ENCODE measurements at regions not wholly inside any gene's neighbourhood (a gene's known extent, or its start where the extent isn't known, plus 50 kb on each side); places are given as distances from the start of the nearest gene placed in this dataset.
"Not testable (repeated sequence)": the region's sequence is repeated elsewhere in the genome, so short reads cannot be mapped to it uniquely, and the experiment has no call there.

DNA sequence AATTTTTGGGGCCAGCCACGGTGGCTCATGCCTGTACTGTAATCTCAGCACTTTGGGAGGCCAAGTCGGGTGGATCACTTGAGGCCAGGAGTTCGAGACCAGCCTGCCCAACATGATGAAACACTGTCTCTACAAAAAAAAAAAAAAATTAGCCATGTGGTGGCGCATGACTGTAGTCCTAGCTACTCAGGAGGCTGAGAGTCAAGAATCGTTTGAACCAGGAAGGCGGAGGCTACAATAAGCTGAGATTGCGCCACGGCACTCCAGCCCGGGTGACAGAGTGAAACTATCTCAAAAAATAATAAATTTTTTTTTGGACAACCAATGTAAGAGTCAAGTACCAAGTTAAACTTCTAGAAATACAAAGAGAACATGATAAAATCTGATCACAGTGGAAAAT, 164.6 kb downstream of the AVL9 start:
- Histone ChIP-seq H3K4me1 (ENCODE audit: control insufficient read depth, insufficient read depth, low read length) (no peaks in the 10 kb centered on the region), H3K27me3 (ENCODE audit: control insufficient read depth, insufficient read depth, low read length) (no peaks in the 10 kb centered on the region), H3K9me3 (ENCODE audit: control insufficient read depth, insufficient read depth, low read length) (no peaks in the 10 kb centered on the region), H3K9ac (ENCODE audit: low read depth, low read length) (no peak overlapping the region), H3K36me3 (ENCODE audit: control insufficient read depth, insufficient read depth, low read length) (no peaks in the 10 kb centered on the region), H3K4me3 (ENCODE audit: low read depth, low read length) (no peak overlapping the region)

DNA sequence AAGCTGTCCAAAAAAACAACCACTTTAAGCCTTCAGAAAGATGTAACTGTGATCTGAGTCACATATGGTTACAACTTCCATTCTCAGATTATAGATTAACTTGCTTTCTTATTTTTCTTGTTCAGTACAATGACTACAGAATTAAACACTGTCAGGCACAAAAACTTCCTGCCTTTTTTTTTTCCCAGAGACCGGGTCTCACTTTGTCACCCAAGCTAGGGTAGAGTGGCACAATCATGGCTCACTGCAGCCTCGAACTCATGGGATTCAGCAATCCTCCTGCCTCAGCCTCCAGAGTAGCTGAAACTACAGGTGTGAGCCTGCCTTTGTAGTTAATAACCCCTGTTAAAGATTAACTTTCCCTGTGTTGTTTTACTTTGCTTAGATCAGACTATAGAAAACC, 163.2 kb downstream of the AVL9 start:
- H3K4me1 ChIP-seq (ENCODE audit: control insufficient read depth, insufficient read depth, low read length) = no peaks in the 10 kb centered on the region
- no peaks in the 10 kb centered on the region for H3K27me3 ChIP-seq (ENCODE audit: control insufficient read depth, insufficient read depth, low read length)
- H3K4me3 ChIP-seq (ENCODE audit: low read depth, low read length) = no peak overlapping the region
- no peaks in the 10 kb centered on the region for H3K9me3 ChIP-seq (ENCODE audit: control insufficient read depth, insufficient read depth, low read length)
- no peak overlapping the region for H3K9ac ChIP-seq (ENCODE audit: low read depth, low read length)
- H3K36me3 ChIP-seq (ENCODE audit: control insufficient read depth, insufficient read depth, low read length) = no peaks in the 10 kb centered on the region

DNA sequence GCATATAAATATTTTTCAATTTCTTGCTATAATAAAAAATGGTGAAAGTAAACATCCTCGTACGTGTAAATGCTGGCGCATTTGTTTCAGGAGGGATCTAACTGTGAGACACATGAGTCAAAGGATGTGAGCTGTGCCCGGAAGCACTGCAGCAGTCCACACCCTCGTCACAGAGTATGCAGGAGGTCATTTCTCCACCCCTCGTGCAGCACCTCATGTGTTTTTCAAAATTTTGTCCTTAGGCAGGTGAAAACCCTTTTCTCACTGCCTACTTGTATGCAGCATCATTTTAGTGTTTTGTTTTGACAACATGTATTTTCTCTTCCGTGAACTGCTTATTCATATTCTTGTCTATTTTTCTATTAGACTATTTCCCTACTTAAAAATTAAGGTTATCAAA, 162.7 kb downstream of the AVL9 start:
- Histone ChIP-seq H3K9ac (ENCODE audit: low read depth, low read length) (no peak overlapping the region), H3K27me3 (ENCODE audit: control insufficient read depth, insufficient read depth, low read length) (no peaks in the 10 kb centered on the region), H3K4me1 (ENCODE audit: control insufficient read depth, insufficient read depth, low read length) (no peaks in the 10 kb centered on the region), H3K36me3 (ENCODE audit: control insufficient read depth, insufficient read depth, low read length) (no peaks in the 10 kb centered on the region), H3K4me3 (ENCODE audit: low read depth, low read length) (no peak overlapping the region), H3K9me3 (ENCODE audit: control insufficient read depth, insufficient read depth, low read length) (no peaks in the 10 kb centered on the region)

DNA sequence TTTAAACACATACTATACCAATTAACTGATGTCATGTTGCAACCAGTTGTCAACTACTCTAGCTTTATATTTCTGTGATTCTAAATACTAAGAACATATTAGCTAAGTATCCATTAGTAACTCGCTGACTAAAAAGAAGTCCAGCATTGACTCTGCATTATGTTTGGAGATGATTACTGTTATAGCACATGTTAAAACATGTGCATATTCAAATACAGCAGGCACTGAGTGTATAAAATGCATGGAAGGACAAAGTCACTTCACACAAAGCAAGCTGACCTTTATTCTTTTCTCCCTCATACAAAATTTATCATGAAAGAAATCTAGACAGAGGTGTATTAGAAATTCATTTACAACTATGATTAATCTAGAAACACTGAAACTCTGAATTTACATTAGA, 159.3 kb downstream of the AVL9 start:
- not testable (repeated sequence) for H3K36me3 ChIP-seq (ENCODE audit: control insufficient read depth, insufficient read depth, low read length); H3K9ac ChIP-seq (ENCODE audit: low read depth, low read length); H3K4me3 ChIP-seq (ENCODE audit: low read depth, low read length); H3K4me1 ChIP-seq (ENCODE audit: control insufficient read depth, insufficient read depth, low read length); H3K27me3 ChIP-seq (ENCODE audit: control insufficient read depth, insufficient read depth, low read length); H3K9me3 ChIP-seq (ENCODE audit: control insufficient read depth, insufficient read depth, low read length)

DNA sequence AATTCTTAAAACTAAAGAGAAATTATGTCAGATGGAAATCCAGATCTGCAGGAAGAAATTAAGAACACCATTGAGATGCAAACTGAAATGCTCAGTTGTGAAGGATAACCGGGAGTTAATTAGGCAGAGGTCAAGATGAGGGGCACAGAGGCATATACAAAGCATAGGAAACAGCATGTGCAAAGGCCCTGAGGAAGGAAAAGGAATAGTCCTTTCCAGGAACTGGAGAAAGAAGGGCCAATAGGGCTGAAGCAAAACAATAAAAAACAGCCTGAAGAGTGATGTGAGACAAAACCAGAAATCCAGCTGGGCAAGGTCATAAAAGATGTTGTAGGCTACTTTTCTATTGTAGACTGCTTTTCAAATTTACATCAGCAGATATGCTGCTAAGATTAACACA, 155.1 kb downstream of the AVL9 start:
- H3K36me3 ChIP-seq (ENCODE audit: control insufficient read depth, insufficient read depth, low read length); H3K9me3 ChIP-seq (ENCODE audit: control insufficient read depth, insufficient read depth, low read length); H3K27me3 ChIP-seq (ENCODE audit: control insufficient read depth, insufficient read depth, low read length); H3K4me3 ChIP-seq (ENCODE audit: low read depth, low read length); H3K9ac ChIP-seq (ENCODE audit: low read depth, low read length); H3K4me1 ChIP-seq (ENCODE audit: control insufficient read depth, insufficient read depth, low read length): not testable (repeated sequence)

DNA sequence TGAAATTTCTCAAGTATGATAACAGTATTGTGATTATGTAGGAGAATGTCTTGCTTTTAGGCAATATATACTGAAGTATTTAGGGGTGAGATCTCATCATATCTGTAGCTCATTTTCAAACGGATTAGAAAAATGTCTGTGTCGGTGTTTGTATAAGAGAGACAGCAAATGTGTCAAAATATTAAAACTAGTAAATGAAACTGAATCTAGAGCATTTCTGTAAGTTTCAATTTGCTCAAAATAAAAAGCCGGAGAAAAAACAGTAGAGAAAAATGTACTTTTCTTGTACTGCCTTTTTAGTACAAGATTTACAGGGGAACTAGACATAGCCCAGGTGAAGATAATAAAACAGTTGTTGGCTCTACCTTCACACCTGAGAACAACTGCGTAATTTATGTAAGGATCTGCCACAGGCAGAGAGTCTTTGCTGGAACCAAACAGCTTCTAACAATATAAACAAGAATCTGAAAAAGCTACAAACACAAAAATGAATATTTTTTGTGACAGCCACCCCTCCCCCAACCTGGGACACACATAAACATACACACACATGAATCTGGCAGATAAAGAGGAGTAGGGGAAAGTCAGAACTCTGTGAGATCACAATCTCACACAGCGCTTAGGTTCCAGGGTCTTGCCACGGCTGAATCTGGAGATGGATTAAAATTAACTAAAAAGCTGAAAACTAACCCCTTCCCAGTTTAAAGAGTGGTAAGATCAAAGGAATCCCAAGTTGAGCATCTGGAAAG, 153.3 kb downstream of the AVL9 start:
- no peaks in the 10 kb centered on the region for H3K36me3 ChIP-seq (ENCODE audit: control insufficient read depth, insufficient read depth, low read length)
- no peaks in the 10 kb centered on the region for H3K27me3 ChIP-seq (ENCODE audit: control insufficient read depth, insufficient read depth, low read length)
- no peaks in the 10 kb centered on the region for H3K9me3 ChIP-seq (ENCODE audit: control insufficient read depth, insufficient read depth, low read length)
- no peak overlapping the region for H3K9ac ChIP-seq (ENCODE audit: low read depth, low read length)
- no peak overlapping the region for H3K4me3 ChIP-seq (ENCODE audit: low read depth, low read length)
- peaks cover 3% of the 10 kb centered on the region for H3K4me1 ChIP-seq (ENCODE audit: control insufficient read depth, insufficient read depth, low read length)

DNA sequence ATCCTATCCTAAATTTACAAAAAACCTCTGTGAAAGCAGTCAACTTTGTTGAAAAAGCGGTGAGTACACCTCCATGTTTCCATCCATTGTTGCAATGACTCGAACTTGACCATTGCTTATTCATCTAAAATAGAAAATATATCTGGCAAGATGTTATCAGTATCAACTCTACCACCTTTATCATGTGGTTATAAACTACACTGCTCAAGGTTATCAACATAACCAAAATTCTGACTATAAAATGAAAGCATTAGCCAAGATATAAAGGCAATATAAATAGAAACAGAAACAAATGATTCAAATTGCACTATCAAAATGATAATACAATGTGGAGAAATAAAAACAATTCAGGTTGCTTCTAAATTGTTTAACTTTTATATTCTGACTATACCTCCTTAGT, 150.0 kb downstream of the AVL9 start:
- H3K9ac ChIP-seq (ENCODE audit: low read depth, low read length); H3K36me3 ChIP-seq (ENCODE audit: control insufficient read depth, insufficient read depth, low read length); H3K4me3 ChIP-seq (ENCODE audit: low read depth, low read length); H3K9me3 ChIP-seq (ENCODE audit: control insufficient read depth, insufficient read depth, low read length); H3K27me3 ChIP-seq (ENCODE audit: control insufficient read depth, insufficient read depth, low read length); H3K4me1 ChIP-seq (ENCODE audit: control insufficient read depth, insufficient read depth, low read length): not testable (repeated sequence)

DNA sequence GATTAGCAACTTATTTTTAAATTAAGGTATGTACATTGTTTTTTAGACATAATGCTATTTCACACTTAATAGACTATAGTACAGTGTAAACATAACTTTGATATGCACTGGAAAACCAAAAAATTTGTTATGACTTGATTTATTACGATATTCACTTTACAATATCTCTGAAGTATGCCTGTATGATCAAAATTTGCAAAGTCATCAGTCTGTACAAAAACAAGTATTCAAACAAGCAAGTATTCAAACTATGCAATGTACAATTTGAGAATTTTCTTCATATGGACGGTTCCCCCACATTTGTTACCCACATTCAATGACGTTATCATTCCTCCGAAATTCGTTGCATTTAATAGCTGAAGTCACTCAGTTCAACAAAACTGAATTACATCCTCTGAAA, 147.9 kb downstream of the AVL9 start:
- H3K9me3 ChIP-seq (ENCODE audit: control insufficient read depth, insufficient read depth, low read length) = no peaks in the 10 kb centered on the region
- H3K27me3 ChIP-seq (ENCODE audit: control insufficient read depth, insufficient read depth, low read length) = no peaks in the 10 kb centered on the region
- no peak overlapping the region for H3K9ac ChIP-seq (ENCODE audit: low read depth, low read length)
- no peak overlapping the region for H3K4me3 ChIP-seq (ENCODE audit: low read depth, low read length)
- no peaks in the 10 kb centered on the region for H3K4me1 ChIP-seq (ENCODE audit: control insufficient read depth, insufficient read depth, low read length)
- H3K36me3 ChIP-seq (ENCODE audit: control insufficient read depth, insufficient read depth, low read length) = no peaks in the 10 kb centered on the region

DNA sequence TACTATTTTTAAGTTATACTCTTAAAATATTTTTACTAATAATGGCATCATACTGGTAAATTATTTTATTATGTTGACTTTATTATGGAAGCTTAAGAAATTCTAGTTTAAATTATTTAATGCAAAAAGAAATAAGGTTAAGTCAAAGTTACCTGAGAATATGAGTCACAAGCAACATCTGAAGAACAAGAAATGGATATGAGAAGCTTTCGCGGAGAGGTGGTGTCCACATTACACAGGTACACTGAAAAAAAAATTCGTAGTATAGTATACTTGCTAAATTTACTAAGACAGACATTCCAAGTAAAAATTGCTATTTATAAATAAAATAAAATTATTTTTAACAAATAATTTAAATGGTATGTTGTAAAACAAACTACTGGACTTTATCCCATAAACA, 143.8 kb downstream of the AVL9 start:
- no peaks in the 10 kb centered on the region for H3K9me3 ChIP-seq (ENCODE audit: control insufficient read depth, insufficient read depth, low read length)
- H3K4me3 ChIP-seq (ENCODE audit: low read depth, low read length) = no peak overlapping the region
- H3K36me3 ChIP-seq (ENCODE audit: control insufficient read depth, insufficient read depth, low read length) = no peaks in the 10 kb centered on the region
- no peak overlapping the region for H3K9ac ChIP-seq (ENCODE audit: low read depth, low read length)
- no peaks in the 10 kb centered on the region for H3K4me1 ChIP-seq (ENCODE audit: control insufficient read depth, insufficient read depth, low read length)
- H3K27me3 ChIP-seq (ENCODE audit: control insufficient read depth, insufficient read depth, low read length) = no peaks in the 10 kb centered on the region

DNA sequence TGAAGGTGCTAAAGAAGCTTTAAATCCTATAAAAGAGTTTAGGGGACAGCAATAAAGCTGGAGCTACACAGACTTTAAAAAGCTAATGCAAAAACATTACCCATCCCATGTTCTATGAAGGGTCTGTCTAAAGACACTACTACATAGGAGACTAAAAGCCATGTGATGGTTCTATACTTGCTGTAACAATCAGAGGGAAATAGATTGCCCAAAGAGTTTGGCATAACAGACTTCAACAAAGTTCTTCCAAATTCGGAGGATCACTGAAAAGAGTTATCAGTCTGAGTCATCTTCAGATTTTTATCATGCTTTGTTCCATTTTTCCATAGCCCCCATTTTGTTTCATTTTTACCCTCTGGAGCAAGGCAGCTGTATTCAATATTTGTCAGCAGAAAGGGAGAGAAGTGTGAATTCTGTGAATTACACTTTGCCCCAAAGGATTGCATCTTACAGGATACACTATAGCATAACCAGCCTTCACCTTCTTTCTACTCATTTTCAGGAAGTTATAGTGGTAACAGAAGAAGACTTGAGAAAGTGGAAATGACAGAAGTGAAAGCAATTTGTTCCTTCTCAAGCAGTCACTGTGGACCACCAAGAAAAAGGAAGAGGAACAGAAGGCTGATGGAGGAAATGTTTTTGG, 143.3 kb downstream of the AVL9 start:
- not testable (repeated sequence) for H3K9ac ChIP-seq (ENCODE audit: low read depth, low read length); H3K4me1 ChIP-seq (ENCODE audit: control insufficient read depth, insufficient read depth, low read length); H3K27me3 ChIP-seq (ENCODE audit: control insufficient read depth, insufficient read depth, low read length); H3K9me3 ChIP-seq (ENCODE audit: control insufficient read depth, insufficient read depth, low read length); H3K4me3 ChIP-seq (ENCODE audit: low read depth, low read length); H3K36me3 ChIP-seq (ENCODE audit: control insufficient read depth, insufficient read depth, low read length)

Measured in iPS-15b (cell line).